ENCODE measurements at regions not wholly inside any gene's neighbourhood (a gene's known extent, or its start where the extent isn't known, plus 50 kb on each side); places are given as distances from the start of the nearest gene placed in this dataset.

DNA sequence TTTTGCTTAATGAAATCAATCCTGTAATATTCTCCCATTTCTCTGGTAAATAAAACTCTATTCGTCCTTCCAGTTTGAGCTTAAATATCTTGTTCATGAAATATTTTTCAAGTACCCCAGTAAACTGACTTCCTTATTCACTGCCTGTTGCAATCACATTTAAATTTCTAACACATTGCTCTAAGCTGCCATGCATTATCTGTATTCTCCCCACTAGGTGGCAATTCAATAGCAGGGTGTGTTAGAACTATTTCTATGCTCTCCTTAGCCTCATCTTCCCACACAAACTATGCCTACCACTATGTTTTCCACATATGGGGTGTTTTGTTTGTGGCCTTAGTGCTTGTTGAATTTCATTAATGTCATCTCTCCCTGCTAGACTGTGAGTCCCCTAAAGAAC, 377.1 kb upstream of the HS3ST1 start:
- DNase-seq (ENCODE audit: low spot score), result no peak
- TF ChIP-seq, protein P1, sequence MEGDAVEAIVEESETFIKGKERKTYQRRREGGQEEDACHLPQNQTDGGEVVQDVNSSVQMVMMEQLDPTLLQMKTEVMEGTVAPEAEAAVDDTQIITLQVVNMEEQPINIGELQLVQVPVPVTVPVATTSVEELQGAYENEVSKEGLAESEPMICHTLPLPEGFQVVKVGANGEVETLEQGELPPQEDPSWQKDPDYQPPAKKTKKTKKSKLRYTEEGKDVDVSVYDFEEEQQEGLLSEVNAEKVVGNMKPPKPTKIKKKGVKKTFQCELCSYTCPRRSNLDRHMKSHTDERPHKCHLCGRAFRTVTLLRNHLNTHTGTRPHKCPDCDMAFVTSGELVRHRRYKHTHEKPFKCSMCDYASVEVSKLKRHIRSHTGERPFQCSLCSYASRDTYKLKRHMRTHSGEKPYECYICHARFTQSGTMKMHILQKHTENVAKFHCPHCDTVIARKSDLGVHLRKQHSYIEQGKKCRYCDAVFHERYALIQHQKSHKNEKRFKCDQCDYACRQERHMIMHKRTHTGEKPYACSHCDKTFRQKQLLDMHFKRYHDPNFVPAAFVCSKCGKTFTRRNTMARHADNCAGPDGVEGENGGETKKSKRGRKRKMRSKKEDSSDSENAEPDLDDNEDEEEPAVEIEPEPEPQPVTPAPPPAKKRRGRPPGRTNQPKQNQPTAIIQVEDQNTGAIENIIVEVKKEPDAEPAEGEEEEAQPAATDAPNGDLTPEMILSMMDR (IDR thresholded peaks at IDR 0.05), result no peak
- peak; percentile 75 for ATAC-seq (ENCODE audit: low FRiP score)

DNA sequence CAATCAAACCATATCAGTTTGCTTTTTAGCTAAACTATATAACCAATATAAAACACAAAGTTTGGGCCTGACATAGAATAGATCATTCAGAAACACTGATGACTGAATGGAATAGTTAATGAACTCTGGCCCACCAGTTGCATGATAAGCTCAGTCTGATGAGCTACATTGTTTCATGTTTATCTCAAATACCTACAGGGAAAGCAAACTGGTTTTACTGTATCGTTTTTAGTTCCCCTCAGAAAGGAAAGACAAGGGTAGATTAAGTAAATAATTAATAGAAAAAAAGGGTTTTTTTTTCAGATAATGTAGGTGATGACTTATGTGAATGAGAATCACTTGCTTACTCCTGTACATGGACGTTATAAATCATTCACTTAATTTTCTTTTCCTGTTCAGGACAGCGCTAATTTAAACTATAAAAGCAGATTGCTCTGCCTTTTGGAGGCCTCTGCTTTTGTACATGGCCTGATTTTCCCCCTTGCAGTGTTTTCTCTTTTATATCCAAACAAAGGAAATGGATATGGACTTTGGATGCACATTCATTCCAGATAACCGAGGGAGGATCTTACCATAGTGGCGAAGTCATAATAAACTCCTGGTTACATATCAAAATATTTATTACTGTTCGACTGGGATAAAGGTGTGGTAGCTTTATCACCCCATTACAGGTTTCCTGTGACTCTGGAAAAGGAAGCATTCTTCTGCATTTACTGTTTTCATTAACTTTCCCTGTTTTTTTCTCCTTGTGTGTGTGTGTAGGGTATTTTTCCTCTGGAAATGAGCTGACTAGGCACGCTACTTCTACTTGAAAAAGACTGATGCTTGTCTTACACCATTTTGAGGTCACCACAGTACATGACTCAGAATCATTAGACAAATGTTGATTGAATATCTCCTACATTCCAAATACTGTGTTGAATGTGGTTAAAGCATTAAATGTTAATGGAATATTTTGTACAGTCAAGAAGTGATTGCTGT, 373.1 kb upstream of the HS3ST1 start:
- no peak for ATAC-seq (ENCODE audit: low FRiP score)
- no peak for DNase-seq (ENCODE audit: low spot score)
- TF ChIP-seq, protein P1 (IDR thresholded peaks at IDR 0.05), result no peak

- ATAC-seq (ENCODE audit: low FRiP score), result no peak
- no peak for DNase-seq (ENCODE audit: low spot score)
- TF ChIP-seq, protein P1 (IDR thresholded peaks at IDR 0.05), result no peak
Observed at GRCh38 chr4:11799196-11799595, 370.5 kb upstream of the HS3ST1 start.

DNA sequence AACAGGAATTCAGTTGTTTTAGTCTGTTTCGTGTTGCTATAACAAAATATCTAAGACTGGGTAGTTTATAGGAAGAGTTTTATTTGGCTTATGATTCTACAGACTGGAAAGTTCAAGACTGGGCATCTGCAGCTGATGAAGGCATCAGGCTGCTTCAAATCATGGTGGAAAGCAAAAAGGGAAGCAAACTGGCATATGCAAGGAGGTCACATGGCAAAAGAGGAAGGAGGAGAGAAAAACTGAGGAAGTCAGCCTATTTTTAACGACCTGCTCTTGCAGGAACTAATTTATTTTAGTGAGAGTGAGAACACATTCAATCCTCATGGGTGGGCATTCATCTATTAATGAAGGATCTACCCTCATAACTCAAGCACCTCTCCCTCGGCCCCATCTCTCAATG, 363.1 kb upstream of the HS3ST1 start:
- TF ChIP-seq, protein P1 (IDR thresholded peaks at IDR 0.05), result no peak
- ATAC-seq (ENCODE audit: low FRiP score), result no peak
- DNase-seq (ENCODE audit: low spot score), result no peak

DNA sequence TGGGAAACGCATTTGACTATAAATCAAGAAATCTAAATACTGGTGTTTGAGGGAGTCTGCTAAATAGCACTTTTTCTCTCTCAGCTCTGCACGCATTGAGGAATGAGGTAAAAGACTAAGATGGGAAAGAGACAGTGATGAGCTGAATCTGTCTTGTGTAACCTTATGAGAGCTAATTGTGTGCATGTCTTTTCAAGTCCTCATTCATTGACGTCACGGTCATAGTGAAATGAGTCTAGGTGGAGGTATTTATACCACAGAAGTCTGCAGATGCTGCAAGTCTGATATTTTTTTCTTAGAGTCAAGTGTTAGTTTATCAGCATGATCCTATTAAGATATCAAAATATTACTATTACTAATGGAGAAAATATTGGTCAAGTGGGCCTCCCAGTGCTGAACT, 361.5 kb upstream of the HS3ST1 start:
- DNase-seq (ENCODE audit: low spot score), result no peak
- TF ChIP-seq, protein P1 (IDR thresholded peaks at IDR 0.05), result no peak
- ATAC-seq (ENCODE audit: low FRiP score), result no peak

DNA sequence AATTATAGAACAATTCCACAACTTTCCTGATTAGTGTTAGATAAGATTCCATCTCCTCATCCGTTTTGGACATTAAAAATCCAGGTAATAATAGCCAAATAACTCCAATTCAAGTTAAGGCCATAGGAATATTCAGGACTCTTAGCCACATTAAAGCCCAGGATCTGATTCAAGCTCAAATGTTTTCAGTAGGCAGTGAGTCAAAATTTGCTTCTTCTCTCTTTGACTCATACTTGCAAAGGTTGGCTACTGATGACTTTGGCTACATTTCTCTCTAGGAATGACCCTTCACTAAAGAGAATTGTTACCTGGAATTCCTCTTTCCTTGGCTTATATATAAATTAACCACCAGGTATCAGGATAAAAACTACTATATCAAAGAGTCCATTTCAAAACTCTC, 354.9 kb upstream of the HS3ST1 start:
- TF ChIP-seq, protein P1 (IDR thresholded peaks at IDR 0.05), result no peak
- DNase-seq (ENCODE audit: low spot score) (no peak), ATAC-seq (ENCODE audit: low FRiP score) (no peak)

DNA sequence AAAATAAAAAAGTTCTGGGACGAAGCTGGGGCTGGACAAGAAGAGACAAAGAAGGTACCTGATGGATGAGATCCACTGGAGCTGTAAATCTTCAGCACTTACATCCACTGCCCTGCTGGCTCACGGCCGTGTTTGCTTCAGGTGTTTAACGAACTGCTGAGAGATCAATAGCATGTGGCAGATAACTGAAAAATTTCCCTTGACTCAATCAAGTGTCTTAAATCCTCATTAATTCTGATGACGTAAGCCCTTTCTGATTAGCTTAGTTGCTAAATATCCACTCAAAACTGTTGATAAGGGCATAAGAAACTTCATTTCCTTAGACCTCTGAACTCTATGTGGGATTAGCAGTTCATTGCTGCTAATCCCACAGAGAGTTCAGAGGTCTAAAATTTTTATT, 354.2 kb upstream of the HS3ST1 start:
- ATAC-seq (ENCODE audit: low FRiP score) (no peak), DNase-seq (ENCODE audit: low spot score) (no peak)
- TF ChIP-seq, protein P1 (IDR thresholded peaks at IDR 0.05), result no peak
